Stomach (tissue), 8 donors: ENCODE measurements at regions not wholly inside any gene's neighbourhood (a gene's known extent, or its start where the extent isn't known, plus 50 kb on each side); places are given as distances from the start of the nearest gene placed in this dataset.

ENCODE experiments used
- DNase-seq, 2 donors: peaks; one replicate each; pipeline versions ENCODE4 v3.0.0 to v3.0.0-alpha.2; 2013 to 2019
- H3K27ac ChIP-seq, 5 donors: fragments of 200-600 bp in 4 of 5; sonication (generic) in 4 of 5; one replicate each; pipeline ENCODE4 v1.5.1; 2013 to 2019; ENCODE audit warnings: mild to moderate bottlenecking in 1 of 5, moderate library complexity in 1 of 5
- H3K27me3 ChIP-seq, 3 donors: fragments of 200-600 bp; sonication (generic); one replicate each; pipeline ENCODE4 v1.5.1; 2017 to 2019; ENCODE audit warnings: mixed run types in 1 of 3
- H3K36me3 ChIP-seq, 4 donors: fragments of 200-600 bp; sonication (generic); 1 replicate in 3 of 4; 2 replicates in 1 of 4; pipeline ENCODE4 v1.5.1; 2016 to 2019
- H3K4me1 ChIP-seq, 4 donors: fragments of 200-600 bp; sonication (generic); one replicate each; pipeline ENCODE4 v1.5.1; 2016 to 2019
- H3K4me3 ChIP-seq, 4 donors: fragments of 200-600 bp; sonication (generic) in 3 of 4; one replicate each; pipeline ENCODE4 v1.5.1; 2016 to 2019; ENCODE audit warnings: mild to moderate bottlenecking in 1 of 4
- H3K9me3 ChIP-seq, 4 donors: fragments of 200-600 bp; sonication (generic); one replicate each; pipeline ENCODE4 v1.5.1; 2016 to 2019
- CTCF ChIP-seq, 7 experiments: fragments of 450-650 bp in 4 of 7; fragments of 200-600 bp in 3 of 7; sonication (generic) in 3 of 7; IDR thresholded peaks; one replicate each; pipeline ENCODE4 v1.5.1; 2016 to 2019; ENCODE audit warnings: antibody characterized with exemption in 7 of 7, control low read depth in 2 of 7, mild to moderate bottlenecking in 1 of 7
- EP300 ChIP-seq: sonication (generic); formaldehyde crosslinking; IDR thresholded peaks from one replicate; pipeline ENCODE4 v1.6.1; 2017; ENCODE audit warnings: antibody characterized with exemption
- POLR2A ChIP-seq, 4 donors: fragments of 450-650 bp; IDR thresholded peaks; one replicate each; pipeline ENCODE4 v1.6.1; 2016; ENCODE audit warnings: antibody characterized with exemption in 4 of 4, control low read depth in 2 of 4, mild to moderate bottlenecking in 1 of 4, moderate library complexity in 1 of 4
- POLR2AphosphoS5 ChIP-seq, 3 donors: sonication (generic); formaldehyde crosslinking; IDR thresholded peaks; one replicate each; pipeline ENCODE4 v1.6.1; 2016; ENCODE audit warnings: antibody characterized with exemption in 3 of 3
- WGBS, 5 donors: extraction: QIAGEN DNeasy Blood & Tissue Kit in 3 of 5; methylation state at CpG; one replicate each; pipeline versions ENCODE4 v1.1.5 to v1.1.7; 2013 to 2018; 5-methylcytosine and 5-hydroxymethylcytosine counted together
- intact Hi-C: fragments of 100-400 bp; cut with DNase I; formaldehyde crosslinking; loops from one replicate; pipeline ENCODE4 v1.15.1; 2023; ENCODE audit warnings: low total_unique reads
- donor health status: healthy with polysubstance abuse.
- donor health status: Bipolar disorder and iron deficiency.
- donor health status: healthy.

DNA sequence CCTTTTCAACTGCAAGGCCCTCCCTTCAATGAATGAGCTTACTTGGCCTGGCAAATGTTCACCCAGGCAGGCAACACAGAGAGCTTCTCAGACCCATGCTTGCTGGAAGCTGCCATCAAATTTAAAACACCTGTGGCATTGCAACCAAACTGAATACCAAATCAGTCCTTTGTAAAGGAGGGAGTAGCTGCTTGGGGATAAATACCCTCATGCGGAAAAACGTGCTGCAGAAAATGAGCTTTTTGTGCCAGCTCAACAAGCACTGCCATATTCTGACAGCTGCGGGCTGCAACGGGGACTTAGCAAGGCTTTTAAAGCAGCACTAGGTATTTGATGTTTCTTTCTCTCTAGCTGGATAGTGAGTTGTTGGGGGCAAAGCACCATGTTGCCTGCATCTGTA is 119.7 kb downstream of the PLPPR4 start:
- H3K4me3 ChIP-seq = no peak overlapping the region
- TF ChIP-seq EP300 = no peak
- no peak for TF ChIP-seq POLR2A (IDR thresholded peaks at IDR 0.05)
- TF ChIP-seq CTCF (IDR thresholded peaks at IDR 0.05) = no peak
- TF ChIP-seq POLR2AphosphoS5 (IDR thresholded peaks at IDR 0.05) = no peak
- H3K36me3 ChIP-seq = no peaks in the 10 kb centered on the region
- H3K27me3 ChIP-seq = no peaks in the 10 kb centered on the region
- DNase-seq = peak in 1 of 2 donors; percentile 3
- no peaks in the 10 kb centered on the region for H3K4me1 ChIP-seq
- H3K27ac ChIP-seq = no peak overlapping the region
- WGBS, 5 donors = 77 to 88% (median 82%) methylated on average over 4 of the region's 4 CpGs
- intact Hi-C loops = no loop called here
- no peaks in the 10 kb centered on the region for H3K9me3 ChIP-seq

DNA sequence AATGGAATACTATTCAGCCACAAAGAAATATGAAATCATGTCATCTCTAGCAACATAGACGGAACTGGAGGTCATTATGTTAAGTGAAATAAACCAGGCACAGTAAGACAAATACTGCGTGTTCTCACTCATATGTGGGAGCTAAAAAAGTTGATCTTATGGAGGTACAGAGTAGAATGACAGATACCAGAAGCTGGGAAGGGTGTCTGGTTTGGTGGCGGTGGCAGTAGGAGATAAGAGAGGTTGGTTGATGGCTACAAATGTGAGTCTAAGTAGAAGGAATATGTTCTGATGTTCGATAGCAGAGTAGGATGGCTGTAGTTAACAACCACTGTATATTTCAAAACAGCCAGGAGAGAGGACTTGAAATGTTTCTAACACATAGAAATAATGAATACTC is 121.6 kb downstream of the PLPPR4 start:
- TF ChIP-seq CTCF (IDR thresholded peaks at IDR 0.05) (no peak), EP300 (no peak), POLR2A (IDR thresholded peaks at IDR 0.05) (no peak), POLR2AphosphoS5 (IDR thresholded peaks at IDR 0.05) (no peak)
- intact Hi-C loops = no loop called here

DNA sequence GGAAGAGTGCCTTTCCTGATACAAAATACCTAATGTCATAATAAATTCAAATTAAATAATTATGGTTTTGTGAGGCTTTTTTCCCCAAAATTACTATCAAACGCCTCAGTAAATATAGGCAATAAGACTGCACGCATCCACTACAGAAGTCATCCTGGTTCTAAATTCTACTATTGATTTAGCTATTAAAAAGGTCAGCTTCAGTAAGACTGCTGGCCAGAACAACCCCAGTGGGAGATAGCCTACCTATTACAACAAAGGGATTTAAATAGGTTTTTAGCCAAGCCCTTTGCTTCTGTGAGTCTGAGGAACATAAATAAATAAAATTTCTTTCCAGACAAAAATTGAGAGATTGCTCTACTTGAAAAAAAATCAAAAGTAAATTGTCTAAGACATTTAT is 132.1 kb downstream of the PLPPR4 start:
- Histone ChIP-seq H3K9me3 (no peaks in the 10 kb centered on the region), H3K4me3 (no peak overlapping the region), H3K27me3 (no peaks in the 10 kb centered on the region), H3K36me3 (no peaks in the 10 kb centered on the region), H3K27ac (no peak overlapping the region), H3K4me1 (no peaks in the 10 kb centered on the region)
- intact Hi-C loops = no loop called here
- DNase-seq = no peak
- 70 to 84% (median 77%) methylated on average over 2 of the region's 2 CpGs for WGBS, 5 donors
- TF ChIP-seq EP300 (no peak), POLR2AphosphoS5 (IDR thresholded peaks at IDR 0.05) (no peak), POLR2A (IDR thresholded peaks at IDR 0.05) (no peak), CTCF (IDR thresholded peaks at IDR 0.05) (no peak)

More for the DNA sequence above, 121.6 kb downstream of the PLPPR4 start:
- H3K4me1 ChIP-seq = no peaks in the 10 kb centered on the region
- no peaks in the 10 kb centered on the region for H3K9me3 ChIP-seq
- no peak for DNase-seq
- 77 to 88% (median 86%) methylated on average over 4 of the region's 4 CpGs for WGBS, 5 donors
- H3K27ac ChIP-seq = no peak overlapping the region
- no peaks in the 10 kb centered on the region for H3K27me3 ChIP-seq
- H3K36me3 ChIP-seq = no peaks in the 10 kb centered on the region
- H3K4me3 ChIP-seq = no peak overlapping the region

- Histone ChIP-seq H3K4me1 (no peaks in the 10 kb centered on the region), H3K27ac (no peak overlapping the region), H3K36me3 (no peaks in the 10 kb centered on the region), H3K27me3 (no peaks in the 10 kb centered on the region), H3K4me3 (no peak overlapping the region), H3K9me3 (no peaks in the 10 kb centered on the region)
- intact Hi-C loops = no loop called here
- WGBS, 5 donors = 21 to 52% (median 34%) methylated on average over 2 of the region's 2 CpGs
- no peak for DNase-seq
- no peak for TF ChIP-seq POLR2AphosphoS5 (IDR thresholded peaks at IDR 0.05)
- TF ChIP-seq EP300 = no peak
- no peak for TF ChIP-seq POLR2A (IDR thresholded peaks at IDR 0.05)
- TF ChIP-seq CTCF (IDR thresholded peaks at IDR 0.05) = no peak
Measured at GRCh38 chr1:99397029-99397428, 132.7 kb downstream of the PLPPR4 start.
